Fibroblast of villous mesenchyme (primary cell): ENCODE measurements at regions not wholly inside any gene's neighbourhood (a gene's known extent, or its start where the extent isn't known, plus 50 kb on each side); places are given as distances from the start of the nearest gene placed in this dataset.

ENCODE experiments used
- DNase-seq: peaks from one replicate; pipeline ENCODE4 v3.0.0-alpha.2; 2010; ENCODE audit warnings: low read depth
- H3K4me3 ChIP-seq: 2 replicates; pipeline ENCODE4 v1.5.1; 2011; ENCODE audit warnings: low read depth, mild to moderate bottlenecking, low read length
- CTCF ChIP-seq: IDR thresholded peaks from 2 replicates; pipeline ENCODE4 v1.5.1; 2012; ENCODE audit warnings: low read depth, mild to moderate bottlenecking, low read length; ENCODE audit not compliant: insufficient read depth

- no peak overlapping the region for H3K4me3 ChIP-seq
- no peak for TF ChIP-seq CTCF
- DNase-seq, result no peak
These were observed 1040.0 kb downstream of the TBC1D22A start for GRCh38 chr22:47802421-47802820.

- no peak for TF ChIP-seq CTCF
- no peak overlapping the region for H3K4me3 ChIP-seq
- no peak for DNase-seq
These were observed 1039.2 kb downstream of the TBC1D22A start for GRCh38 chr22:47801541-47802245.

- H3K4me3 ChIP-seq, result no peak overlapping the region
- no peak for DNase-seq
- TF ChIP-seq CTCF, result no peak
These were observed 1035.8 kb downstream of the TBC1D22A start for GRCh38 chr22:47798229-47798628.

- H3K4me3 ChIP-seq, result no peak overlapping the region
- DNase-seq, result no peak
- TF ChIP-seq CTCF, result no peak
These were observed 1035.0 kb downstream of the TBC1D22A start for GRCh38 chr22:47797342-47797945.

GRCh38 chr22:47796128-47796908 is 1033.9 kb downstream of the TBC1D22A start:
- DNase-seq, result no peak
- H3K4me3 ChIP-seq, result no peak overlapping the region
- TF ChIP-seq CTCF, result no peak

- H3K4me3 ChIP-seq, result no peak overlapping the region
- no peak for DNase-seq
- TF ChIP-seq CTCF, result no peak
These were observed 1033.2 kb downstream of the TBC1D22A start for GRCh38 chr22:47795477-47796127.
